ENCODE measurements at regions not wholly inside any gene's neighbourhood (a gene's known extent, or its start where the extent isn't known, plus 50 kb on each side); places are given as distances from the start of the nearest gene placed in this dataset.
"Not testable (repeated sequence)": the region's sequence is repeated elsewhere in the genome, so short reads cannot be mapped to it uniquely, and the experiment has no call there.

DNA sequence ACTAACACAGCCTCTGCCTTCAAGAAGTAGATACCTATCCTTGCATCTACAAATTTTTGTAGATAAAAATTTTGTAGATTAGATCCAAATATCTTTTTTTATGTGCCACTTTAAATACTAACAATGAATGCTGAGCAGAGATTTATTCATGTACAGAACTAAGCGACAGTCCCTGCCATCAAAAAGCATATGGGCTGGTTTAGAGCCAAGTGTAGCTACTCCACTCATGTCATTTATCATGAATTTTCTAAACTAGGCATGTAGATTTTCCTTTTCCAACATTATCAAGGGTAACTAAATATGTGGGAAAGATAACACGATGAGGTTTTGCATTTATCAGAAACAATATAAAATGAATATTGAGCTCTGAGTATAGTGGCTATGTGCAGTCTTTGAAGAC, 857.5 kb downstream of the XPNPEP1 start:
- DNase-seq (ENCODE audit: low spot score) = no peak
- no peak for TF ChIP-seq CTCF (IDR thresholded peaks at IDR 0.05)
- no peak overlapping the region for H3K27ac ChIP-seq
- H3K4me3 ChIP-seq = no peak overlapping the region

DNA sequence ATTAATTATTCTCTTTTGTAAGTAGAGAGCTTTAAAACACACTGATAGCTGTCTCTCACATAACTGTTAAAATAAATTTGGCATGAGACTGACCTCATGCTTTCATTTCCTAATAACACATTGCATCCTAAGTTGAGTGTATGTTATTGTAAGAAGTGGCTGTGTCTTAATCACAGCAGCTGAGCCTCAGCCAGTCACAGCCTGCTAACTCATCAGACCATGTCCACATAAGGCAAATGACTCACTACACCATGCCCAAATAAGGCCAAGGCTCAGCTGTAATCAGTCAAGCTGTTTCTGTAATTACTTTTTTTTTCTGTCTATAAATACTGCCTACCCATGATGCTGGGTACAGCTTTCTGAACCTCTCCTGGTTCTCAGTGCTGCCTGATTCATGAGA, 860.9 kb downstream of the XPNPEP1 start:
- no peak overlapping the region for H3K27ac ChIP-seq
- TF ChIP-seq CTCF (IDR thresholded peaks at IDR 0.05) = no peak
- no peak for DNase-seq (ENCODE audit: low spot score)
- no peak overlapping the region for H3K4me3 ChIP-seq

GRCh38 chr10:109055243-109055642, 868.1 kb downstream of the XPNPEP1 start:
- DNase-seq (ENCODE audit: low spot score) = no peak
- no peak for TF ChIP-seq CTCF (IDR thresholded peaks at IDR 0.05)
- no peak overlapping the region for H3K27ac ChIP-seq
- H3K4me3 ChIP-seq = no peak overlapping the region

GRCh38 chr10:109047856-109048255, 875.5 kb downstream of the XPNPEP1 start:
- no peak for TF ChIP-seq CTCF (IDR thresholded peaks at IDR 0.05)
- H3K4me3 ChIP-seq = no peak overlapping the region
- DNase-seq (ENCODE audit: low spot score) = no peak
- no peak overlapping the region for H3K27ac ChIP-seq

DNA sequence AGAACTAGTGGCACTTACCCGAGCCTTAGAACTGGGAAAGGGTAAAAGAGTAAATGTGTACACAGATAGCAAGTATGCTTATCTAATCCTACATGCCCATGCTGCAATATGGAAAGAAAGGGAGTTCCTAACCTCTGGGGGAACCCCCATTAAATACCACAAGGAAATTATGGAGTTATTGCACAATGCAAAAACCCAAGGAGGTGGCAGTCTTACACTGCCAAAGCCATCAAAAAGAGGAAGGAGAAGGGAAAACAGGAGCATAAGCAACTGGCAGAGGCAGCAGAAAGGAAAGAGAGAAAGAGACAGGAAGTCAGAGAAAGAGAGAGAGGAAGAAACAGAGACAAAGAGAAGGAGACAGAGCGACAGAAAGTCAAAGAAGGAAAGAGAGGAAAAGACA, 876.9 kb downstream of the XPNPEP1 start:
- not testable (repeated sequence) for DNase-seq (ENCODE audit: low spot score); H3K27ac ChIP-seq; H3K4me3 ChIP-seq

- H3K27ac ChIP-seq = no peak overlapping the region
- TF ChIP-seq CTCF (IDR thresholded peaks at IDR 0.05) = no peak
- no peak for DNase-seq (ENCODE audit: low spot score)
- H3K4me3 ChIP-seq = no peak overlapping the region
Measured at GRCh38 chr10:109040622-109041021, 882.7 kb downstream of the XPNPEP1 start.

GRCh38 chr10:109037978-109038377, 885.3 kb downstream of the XPNPEP1 start:
- no peak overlapping the region for H3K4me3 ChIP-seq
- H3K27ac ChIP-seq = no peak overlapping the region
- no peak for TF ChIP-seq CTCF (IDR thresholded peaks at IDR 0.05)
- no peak for DNase-seq (ENCODE audit: low spot score)

DNA sequence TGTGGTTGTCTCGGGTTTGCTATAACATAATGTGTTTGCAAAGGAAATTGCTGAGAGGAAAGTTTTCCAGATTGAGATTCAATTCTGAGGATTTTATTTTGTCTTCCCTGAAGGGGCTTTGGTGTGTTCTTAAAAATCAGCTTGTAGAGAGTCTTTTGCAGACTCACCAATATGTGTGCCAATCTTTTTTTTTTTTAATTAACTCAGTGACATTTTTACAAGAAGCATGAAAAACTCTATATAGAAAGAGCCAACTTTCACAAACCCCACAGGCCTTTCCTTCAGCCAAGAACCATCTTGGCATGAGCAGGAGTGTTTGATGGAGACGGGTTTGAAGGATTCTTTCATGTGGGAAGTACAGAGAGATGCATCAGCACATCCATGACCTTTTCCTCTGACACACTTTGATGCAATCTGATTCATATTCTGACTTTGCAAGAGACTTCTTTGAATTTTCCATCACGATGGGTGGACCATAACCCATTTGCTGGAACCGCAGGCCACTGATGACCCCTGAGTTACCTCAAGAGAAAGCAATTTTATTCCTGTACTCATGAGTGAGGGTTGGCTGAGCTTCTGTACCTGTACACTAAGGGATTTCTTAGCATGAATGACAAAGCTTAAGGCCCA, 892.6 kb downstream of the XPNPEP1 start:
- TF ChIP-seq CTCF (IDR thresholded peaks at IDR 0.05) = no peak
- H3K4me3 ChIP-seq = no peak overlapping the region
- H3K27ac ChIP-seq = no peak overlapping the region
- DNase-seq (ENCODE audit: low spot score) = no peak
